SK-N-SH (cell line): ENCODE measurements at regions not wholly inside any gene's neighbourhood (a gene's known extent, or its start where the extent isn't known, plus 50 kb on each side); places are given as distances from the start of the nearest gene placed in this dataset.

Source experiments
- CHD2 ChIP-seq: fragments of 150-350 bp; IDR thresholded peaks from 2 replicates; pipeline ENCODE4 v1.6.1; 2018; ENCODE audit warnings: low read length; ENCODE audit not compliant: partially characterized antibody
- ELF1 ChIP-seq: IDR thresholded peaks from 2 replicates; pipeline ENCODE4 v1.4.0; 2012
- EP300 ChIP-seq, 2 experiments: IDR thresholded peaks; 2 replicates each; pipeline versions ENCODE4 v1.4.0 to v1.6.1; 2012; ENCODE audit warnings: borderline replicate concordance in 1 of 2, low read depth in 1 of 2, low read length in 1 of 2
- EZH2phosphoT487 ChIP-seq: fragments of 200-600 bp; sonication (generic); IDR thresholded peaks from 2 replicates; pipeline ENCODE4 v1.6.1; 2017; ENCODE audit warnings: low read depth, mixed run types, mild to moderate bottlenecking, antibody characterized with exemption, moderate library complexity, borderline replicate concordance
- FOSL2 ChIP-seq: IDR thresholded peaks from 2 replicates; pipeline ENCODE4 v1.4.0; 2012; ENCODE audit warnings: low read depth, mild to moderate bottlenecking, moderate library complexity, borderline replicate concordance
- FOXJ3 ChIP-seq: sonication (generic); formaldehyde crosslinking; IDR thresholded peaks from 2 replicates; pipeline ENCODE4 v1.5.1; 2020; ENCODE audit warnings: mild to moderate bottlenecking, missing genetic modification reagents
- FOXM1 ChIP-seq: IDR thresholded peaks from 2 replicates; pipeline ENCODE4 v1.4.0; 2012; ENCODE audit warnings: low read depth, mild to moderate bottlenecking
- GATA2 ChIP-seq: sonication (generic); formaldehyde crosslinking; IDR thresholded peaks from 2 replicates; pipeline ENCODE4 v1.5.0; 2020; ENCODE audit warnings: mild to moderate bottlenecking, missing genetic modification reagents
- JUND ChIP-seq: IDR thresholded peaks from 2 replicates; pipeline ENCODE4 v1.4.0; 2012
- MEF2A ChIP-seq: IDR thresholded peaks from 2 replicates; pipeline ENCODE4 v1.4.0; 2012; ENCODE audit warnings: low read depth, borderline replicate concordance
- MXI1 ChIP-seq: IDR thresholded peaks from 2 replicates; pipeline ENCODE4 v1.6.1; 2012; ENCODE audit warnings: mild to moderate bottlenecking, low read depth, low read length, improper control_type of control experiment
- NFIC ChIP-seq: IDR thresholded peaks from 2 replicates; pipeline ENCODE4 v1.4.0; 2012; ENCODE audit warnings: borderline replicate concordance
- NRF1 ChIP-seq: IDR thresholded peaks from 2 replicates; pipeline ENCODE4 v1.6.1; 2012; ENCODE audit warnings: low read depth, mild to moderate bottlenecking, low read length
- RAD21 ChIP-seq: IDR thresholded peaks from 2 replicates; pipeline ENCODE4 v1.6.1; 2012; ENCODE audit warnings: mild to moderate bottlenecking, low read length
- RCOR1 ChIP-seq: fragments of 150-350 bp; IDR thresholded peaks from 2 replicates; pipeline ENCODE4 v1.6.1; 2017; ENCODE audit warnings: antibody characterized with exemption, low read length
- RXRA ChIP-seq: IDR thresholded peaks from 2 replicates; pipeline ENCODE4 v1.4.0; 2012; ENCODE audit warnings: low read depth, mild to moderate bottlenecking, borderline replicate concordance
- TAF1 ChIP-seq: IDR thresholded peaks from 2 replicates; pipeline ENCODE4 v1.6.1; 2012; ENCODE audit warnings: low read depth, mild to moderate bottlenecking, low read length, moderate library complexity, borderline replicate concordance
- TEAD4 ChIP-seq: IDR thresholded peaks from 2 replicates; pipeline ENCODE4 v1.4.0; 2012; ENCODE audit warnings: mild to moderate bottlenecking, borderline replicate concordance; ENCODE audit not compliant: insufficient read depth
- YY1 ChIP-seq: IDR thresholded peaks from 2 replicates; pipeline ENCODE4 v1.4.0; 2012; ENCODE audit warnings: low read depth, mild to moderate bottlenecking
- TF ChIP-seq, protein P1 (sequence below): IDR thresholded peaks from 2 replicates; pipeline ENCODE4 v1.4.0; 2012; ENCODE audit warnings: low read depth, borderline replicate concordance
- TF ChIP-seq, protein P2 (sequence below): IDR thresholded peaks from 2 replicates; pipeline ENCODE4 v1.4.0; 2012; ENCODE audit warnings: low read depth
- TF ChIP-seq, protein P3 (sequence below): fragments of 150-350 bp; IDR thresholded peaks from 2 replicates; pipeline ENCODE4 v1.6.1; 2016; ENCODE audit warnings: mild to moderate bottlenecking, low read depth, low read length
- TF ChIP-seq, protein P4 (sequence below): IDR thresholded peaks from 2 replicates; pipeline ENCODE4; 2012
- TF ChIP-seq, protein P5 (sequence below): fragments of 150-350 bp; IDR thresholded peaks from 2 replicates; pipeline ENCODE4 v1.6.1; 2017; ENCODE audit warnings: antibody characterized with exemption, low read length, low read depth, borderline replicate concordance
- TF ChIP-seq, protein P6 (sequence below): fragments of 200-600 bp; sonication (generic); IDR thresholded peaks from 2 replicates; pipeline ENCODE4 v1.6.1; 2017; ENCODE audit warnings: antibody characterized with exemption, mild to moderate bottlenecking, moderate library complexity

DNA sequence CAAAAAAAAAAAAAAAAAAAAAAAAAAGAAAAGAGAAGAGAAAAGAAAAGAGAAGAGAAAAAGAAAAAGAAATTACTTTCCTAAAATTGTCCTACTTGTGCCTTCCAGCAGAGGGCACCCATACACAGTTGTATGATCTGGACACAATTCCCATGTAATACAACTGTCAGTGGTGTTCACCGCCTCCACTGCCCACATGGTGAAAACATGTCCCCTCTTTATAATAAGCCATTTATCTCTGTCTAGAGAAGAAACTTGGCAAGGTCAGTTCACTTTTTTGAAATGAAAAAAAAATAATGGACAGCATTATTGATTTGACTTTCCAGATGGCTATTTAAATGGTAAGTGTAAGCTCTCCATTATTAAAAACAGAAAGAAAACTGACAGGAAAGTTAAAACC is 459.4 kb downstream of the GBE1 start (continued):
- no peak for TF ChIP-seq FOXJ3 (CRISPR knock-in tag)
- no peak for TF ChIP-seq YY1
- TF ChIP-seq EZH2phosphoT487 = no peak
- TF ChIP-seq NFIC = peak; percentile 11; the same call in 1 of the 2 replicates
- no peak for TF ChIP-seq JUND
- TF ChIP-seq, protein P1, sequence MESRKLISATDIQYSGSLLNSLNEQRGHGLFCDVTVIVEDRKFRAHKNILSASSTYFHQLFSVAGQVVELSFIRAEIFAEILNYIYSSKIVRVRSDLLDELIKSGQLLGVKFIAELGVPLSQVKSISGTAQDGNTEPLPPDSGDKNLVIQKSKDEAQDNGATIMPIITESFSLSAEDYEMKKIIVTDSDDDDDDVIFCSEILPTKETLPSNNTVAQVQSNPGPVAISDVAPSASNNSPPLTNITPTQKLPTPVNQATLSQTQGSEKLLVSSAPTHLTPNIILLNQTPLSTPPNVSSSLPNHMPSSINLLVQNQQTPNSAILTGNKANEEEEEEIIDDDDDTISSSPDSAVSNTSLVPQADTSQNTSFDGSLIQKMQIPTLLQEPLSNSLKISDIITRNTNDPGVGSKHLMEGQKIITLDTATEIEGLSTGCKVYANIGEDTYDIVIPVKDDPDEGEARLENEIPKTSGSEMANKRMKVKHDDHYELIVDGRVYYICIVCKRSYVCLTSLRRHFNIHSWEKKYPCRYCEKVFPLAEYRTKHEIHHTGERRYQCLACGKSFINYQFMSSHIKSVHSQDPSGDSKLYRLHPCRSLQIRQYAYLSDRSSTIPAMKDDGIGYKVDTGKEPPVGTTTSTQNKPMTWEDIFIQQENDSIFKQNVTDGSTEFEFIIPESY = no peak
- TF ChIP-seq, protein P2, sequence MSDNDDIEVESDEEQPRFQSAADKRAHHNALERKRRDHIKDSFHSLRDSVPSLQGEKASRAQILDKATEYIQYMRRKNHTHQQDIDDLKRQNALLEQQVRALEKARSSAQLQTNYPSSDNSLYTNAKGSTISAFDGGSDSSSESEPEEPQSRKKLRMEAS = 0 out of 2 replicates have a peak, but pooled peaks have one; percentile 37
- TF ChIP-seq RAD21 = peak; percentile 87
- no peak for TF ChIP-seq RXRA
- TF ChIP-seq MXI1 = peak; percentile 98
- TF ChIP-seq CHD2 = peak; percentile 89
- TF ChIP-seq GATA2 (CRISPR knock-in tag) = peak; percentile 40; the same call in 1 of the 2 replicates
- TF ChIP-seq NRF1 = no peak
- no peak for TF ChIP-seq TEAD4
- TF ChIP-seq, protein P3, sequence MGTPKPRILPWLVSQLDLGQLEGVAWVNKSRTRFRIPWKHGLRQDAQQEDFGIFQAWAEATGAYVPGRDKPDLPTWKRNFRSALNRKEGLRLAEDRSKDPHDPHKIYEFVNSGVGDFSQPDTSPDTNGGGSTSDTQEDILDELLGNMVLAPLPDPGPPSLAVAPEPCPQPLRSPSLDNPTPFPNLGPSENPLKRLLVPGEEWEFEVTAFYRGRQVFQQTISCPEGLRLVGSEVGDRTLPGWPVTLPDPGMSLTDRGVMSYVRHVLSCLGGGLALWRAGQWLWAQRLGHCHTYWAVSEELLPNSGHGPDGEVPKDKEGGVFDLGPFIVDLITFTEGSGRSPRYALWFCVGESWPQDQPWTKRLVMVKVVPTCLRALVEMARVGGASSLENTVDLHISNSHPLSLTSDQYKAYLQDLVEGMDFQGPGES = no peak
- TF ChIP-seq ELF1 = no peak
- TF ChIP-seq, protein P4, sequence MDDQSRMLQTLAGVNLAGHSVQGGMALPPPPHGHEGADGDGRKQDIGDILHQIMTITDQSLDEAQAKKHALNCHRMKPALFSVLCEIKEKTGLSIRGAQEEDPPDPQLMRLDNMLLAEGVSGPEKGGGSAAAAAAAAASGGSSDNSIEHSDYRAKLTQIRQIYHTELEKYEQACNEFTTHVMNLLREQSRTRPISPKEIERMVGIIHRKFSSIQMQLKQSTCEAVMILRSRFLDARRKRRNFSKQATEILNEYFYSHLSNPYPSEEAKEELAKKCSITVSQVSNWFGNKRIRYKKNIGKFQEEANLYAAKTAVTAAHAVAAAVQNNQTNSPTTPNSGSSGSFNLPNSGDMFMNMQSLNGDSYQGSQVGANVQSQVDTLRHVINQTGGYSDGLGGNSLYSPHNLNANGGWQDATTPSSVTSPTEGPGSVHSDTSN = 0 out of 2 replicates have a peak, but pooled peaks have one; percentile 34
- TF ChIP-seq FOXM1 = no peak
- TF ChIP-seq EP300 (IDR thresholded peaks at IDR 0.05; ENCODE audit: borderline replicate concordance in 1 of 2, low read depth in 1 of 2, low read length in 1 of 2) = peak in 1 of 2 experiments; percentile 97; a peak in 2 of 4 replicates
- TF ChIP-seq, protein P5, sequence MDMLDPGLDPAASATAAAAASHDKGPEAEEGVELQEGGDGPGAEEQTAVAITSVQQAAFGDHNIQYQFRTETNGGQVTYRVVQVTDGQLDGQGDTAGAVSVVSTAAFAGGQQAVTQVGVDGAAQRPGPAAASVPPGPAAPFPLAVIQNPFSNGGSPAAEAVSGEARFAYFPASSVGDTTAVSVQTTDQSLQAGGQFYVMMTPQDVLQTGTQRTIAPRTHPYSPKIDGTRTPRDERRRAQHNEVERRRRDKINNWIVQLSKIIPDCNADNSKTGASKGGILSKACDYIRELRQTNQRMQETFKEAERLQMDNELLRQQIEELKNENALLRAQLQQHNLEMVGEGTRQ = no peak
- TF ChIP-seq FOSL2 = no peak
- TF ChIP-seq MEF2A = no peak
- TF ChIP-seq, protein P6, sequence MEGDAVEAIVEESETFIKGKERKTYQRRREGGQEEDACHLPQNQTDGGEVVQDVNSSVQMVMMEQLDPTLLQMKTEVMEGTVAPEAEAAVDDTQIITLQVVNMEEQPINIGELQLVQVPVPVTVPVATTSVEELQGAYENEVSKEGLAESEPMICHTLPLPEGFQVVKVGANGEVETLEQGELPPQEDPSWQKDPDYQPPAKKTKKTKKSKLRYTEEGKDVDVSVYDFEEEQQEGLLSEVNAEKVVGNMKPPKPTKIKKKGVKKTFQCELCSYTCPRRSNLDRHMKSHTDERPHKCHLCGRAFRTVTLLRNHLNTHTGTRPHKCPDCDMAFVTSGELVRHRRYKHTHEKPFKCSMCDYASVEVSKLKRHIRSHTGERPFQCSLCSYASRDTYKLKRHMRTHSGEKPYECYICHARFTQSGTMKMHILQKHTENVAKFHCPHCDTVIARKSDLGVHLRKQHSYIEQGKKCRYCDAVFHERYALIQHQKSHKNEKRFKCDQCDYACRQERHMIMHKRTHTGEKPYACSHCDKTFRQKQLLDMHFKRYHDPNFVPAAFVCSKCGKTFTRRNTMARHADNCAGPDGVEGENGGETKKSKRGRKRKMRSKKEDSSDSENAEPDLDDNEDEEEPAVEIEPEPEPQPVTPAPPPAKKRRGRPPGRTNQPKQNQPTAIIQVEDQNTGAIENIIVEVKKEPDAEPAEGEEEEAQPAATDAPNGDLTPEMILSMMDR = peak; percentile 83
- no peak for TF ChIP-seq TAF1
- peak; percentile 94 for TF ChIP-seq RCOR1
